Left ventricle myocardium inferior (tissue), 1 donor: ENCODE measurements at regions not wholly inside any gene's neighbourhood (a gene's known extent, or its start where the extent isn't known, plus 50 kb on each side); places are given as distances from the start of the nearest gene placed in this dataset.
"Not testable (repeated sequence)": the region's sequence is repeated elsewhere in the genome, so short reads cannot be mapped to it uniquely, and the experiment has no call there.

Experiments
- DNase-seq: peaks from one replicate; pipeline ENCODE4 v3.0.0-alpha.2; 2020
- H3K27ac ChIP-seq: fragments of 200-600 bp; replicated peaks from 2 replicates; pipeline ENCODE4 v1.8.0; 2021
- H3K27me3 ChIP-seq: fragments of 200-600 bp; 2 replicates; pipeline ENCODE4 v1.8.0; 2021; ENCODE audit warnings: low read depth
- H3K36me3 ChIP-seq: fragments of 200-600 bp; 2 replicates; pipeline ENCODE4 v1.8.0; 2021
- H3K4me1 ChIP-seq: fragments of 200-600 bp; 2 replicates; pipeline ENCODE4 v1.8.0; 2021
- H3K4me3 ChIP-seq: fragments of 200-600 bp; 2 replicates; pipeline ENCODE4 v1.8.0; 2021; ENCODE audit warnings: mild to moderate bottlenecking, moderate library complexity
- H3K9me3 ChIP-seq: fragments of 200-600 bp; replicated peaks from 2 replicates; pipeline ENCODE4 v1.8.0; 2021
- CTCF ChIP-seq: fragments of 200-600 bp; IDR thresholded peaks from 2 replicates; pipeline ENCODE4 v1.8.0; 2021; ENCODE audit warnings: antibody characterized with exemption, mild to moderate bottlenecking, borderline replicate concordance
- intact Hi-C: fragments of 100-400 bp; cut with micrococcal nuclease; formaldehyde crosslinking; loops from one replicate; pipeline ENCODE4 v1.11.0; 2022
- donor health status: DM: no; HTN: yes; CAD: no; lungs with severe emphysema.

- TF ChIP-seq CTCF: no peak
- no peak for DNase-seq
- intact Hi-C loops: no loop called here
- Histone ChIP-seq H3K27ac (no peak overlapping the region), H3K36me3 (no peaks in the 10 kb centered on the region), H3K27me3 (peaks cover 95% of the 10 kb centered on the region), H3K4me1 (no peaks in the 10 kb centered on the region), H3K9me3 (no peaks in the 10 kb centered on the region), H3K4me3 (no peak overlapping the region)
These were observed 86.0 kb upstream of the LHX1 start for GRCh38 chr17:36851250-36851649.

GRCh38 chr17:36852478-36852877 lies 84.8 kb upstream of the LHX1 start:
- H3K27ac ChIP-seq: not testable (repeated sequence)
- H3K27me3 ChIP-seq: peaks cover 95% of the 10 kb centered on the region

GRCh38 chr17:36854982-36855381 lies 82.3 kb upstream of the LHX1 start:
- no peaks in the 10 kb centered on the region for H3K9me3 ChIP-seq
- H3K27ac ChIP-seq: no peak overlapping the region
- intact Hi-C loops: no loop called here
- H3K36me3 ChIP-seq: no peaks in the 10 kb centered on the region
- peaks cover 95% of the 10 kb centered on the region for H3K27me3 ChIP-seq
- no peak for TF ChIP-seq CTCF
- no peak for DNase-seq
- no peak overlapping the region for H3K4me3 ChIP-seq
- no peaks in the 10 kb centered on the region for H3K4me1 ChIP-seq

More at GRCh38 chr17:36852478-36852877, 84.8 kb upstream of the LHX1 start:
- H3K9me3 ChIP-seq, DNase-seq, H3K4me3 ChIP-seq, H3K4me1 ChIP-seq, H3K36me3 ChIP-seq, intact Hi-C loops: not testable (repeated sequence)

GRCh38 chr17:36855459-36855858 lies 81.8 kb upstream of the LHX1 start:
- Histone ChIP-seq H3K27me3 (peaks cover 95% of the 10 kb centered on the region), H3K4me3 (no peak overlapping the region), H3K4me1 (no peaks in the 10 kb centered on the region), H3K9me3 (no peaks in the 10 kb centered on the region), H3K36me3 (no peaks in the 10 kb centered on the region), H3K27ac (no peak overlapping the region)
- no peak for TF ChIP-seq CTCF
- no peak for DNase-seq
- intact Hi-C loops: no loop called here

GRCh38 chr17:36856222-36856621 lies 81.1 kb upstream of the LHX1 start:
- Histone ChIP-seq H3K4me1 (no peaks in the 10 kb centered on the region), H3K27ac (no peak overlapping the region), H3K36me3 (no peaks in the 10 kb centered on the region), H3K4me3 (no peak overlapping the region), H3K9me3 (no peaks in the 10 kb centered on the region), H3K27me3 (peaks cover 95% of the 10 kb centered on the region)
- no peak for TF ChIP-seq CTCF
- intact Hi-C loops: no loop called here
- DNase-seq: no peak

- Histone ChIP-seq H3K9me3 (no peaks in the 10 kb centered on the region), H3K27ac (no peak overlapping the region), H3K4me3 (no peak overlapping the region), H3K4me1 (no peaks in the 10 kb centered on the region), H3K27me3 (peaks cover 95% of the 10 kb centered on the region), H3K36me3 (no peaks in the 10 kb centered on the region)
- intact Hi-C loops: no loop called here
- TF ChIP-seq CTCF: no peak
- no peak for DNase-seq
These were observed 80.3 kb upstream of the LHX1 start for GRCh38 chr17:36856903-36857381.
